Ishikawa (cell line): ENCODE measurements at regions not wholly inside any gene's neighbourhood (a gene's known extent, or its start where the extent isn't known, plus 50 kb on each side); places are given as distances from the start of the nearest gene placed in this dataset.

Source experiments
- CEBPB ChIP-seq: IDR thresholded peaks from 2 replicates; pipeline ENCODE4 v1.6.1; 2012
- CREB1 ChIP-seq: IDR thresholded peaks from 2 replicates; pipeline ENCODE4 v1.6.1; 2012; ENCODE audit warnings: low read depth
- EGR1 ChIP-seq: IDR thresholded peaks from 2 replicates; pipeline ENCODE4 v1.6.1; 2012
- EP300 ChIP-seq: IDR thresholded peaks from 2 replicates; pipeline ENCODE4 v1.6.1; 2012; ENCODE audit warnings: borderline replicate concordance
- FOXM1 ChIP-seq: IDR thresholded peaks from 2 replicates; pipeline ENCODE4 v1.6.1; 2012; ENCODE audit warnings: low read depth, borderline replicate concordance
- NFIC ChIP-seq: IDR thresholded peaks from 2 replicates; pipeline ENCODE4 v1.6.1; 2012
- RAD21 ChIP-seq: IDR thresholded peaks from 2 replicates; pipeline ENCODE4 v1.6.1; 2012; ENCODE audit warnings: low read depth
- TAF1 ChIP-seq: IDR thresholded peaks from 2 replicates; pipeline ENCODE4 v1.6.1; 2012; ENCODE audit warnings: low read depth, mild to moderate bottlenecking
- TCF12 ChIP-seq: IDR thresholded peaks from 2 replicates; pipeline ENCODE4 v1.6.1; 2012; ENCODE audit warnings: low read depth
- TEAD4 ChIP-seq: IDR thresholded peaks from 2 replicates; pipeline ENCODE4 v1.6.1; 2012
- YY1 ChIP-seq: IDR thresholded peaks from 2 replicates; pipeline ENCODE4 v1.6.1; 2012; ENCODE audit warnings: low read depth
- ZBTB7A ChIP-seq: IDR thresholded peaks from 2 replicates; pipeline ENCODE4 v1.6.1; 2012; ENCODE audit warnings: low read depth
- TF ChIP-seq, protein P1 (sequence below): IDR thresholded peaks from 2 replicates; pipeline ENCODE4 v1.6.1; 2012
- TF ChIP-seq, protein P2 (sequence below): IDR thresholded peaks from 2 replicates; pipeline ENCODE4 v1.6.1; 2012; ENCODE audit warnings: low read depth, mild to moderate bottlenecking
- TF ChIP-seq, protein P3 (sequence below): IDR thresholded peaks from 2 replicates; pipeline ENCODE4 v1.6.1; 2012

GRCh38 chr2:215567504-215567903 lies 131.6 kb upstream of the FN1 start:
- TF ChIP-seq ZBTB7A, result no peak
- TF ChIP-seq RAD21, result no peak
- TF ChIP-seq, protein P1, sequence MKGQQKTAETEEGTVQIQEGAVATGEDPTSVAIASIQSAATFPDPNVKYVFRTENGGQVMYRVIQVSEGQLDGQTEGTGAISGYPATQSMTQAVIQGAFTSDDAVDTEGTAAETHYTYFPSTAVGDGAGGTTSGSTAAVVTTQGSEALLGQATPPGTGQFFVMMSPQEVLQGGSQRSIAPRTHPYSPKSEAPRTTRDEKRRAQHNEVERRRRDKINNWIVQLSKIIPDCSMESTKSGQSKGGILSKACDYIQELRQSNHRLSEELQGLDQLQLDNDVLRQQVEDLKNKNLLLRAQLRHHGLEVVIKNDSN, result no peak
- no peak for TF ChIP-seq EGR1
- no peak for TF ChIP-seq YY1
- TF ChIP-seq EP300, result no peak
- no peak for TF ChIP-seq TCF12
- TF ChIP-seq TAF1, result no peak
- TF ChIP-seq, protein P2, sequence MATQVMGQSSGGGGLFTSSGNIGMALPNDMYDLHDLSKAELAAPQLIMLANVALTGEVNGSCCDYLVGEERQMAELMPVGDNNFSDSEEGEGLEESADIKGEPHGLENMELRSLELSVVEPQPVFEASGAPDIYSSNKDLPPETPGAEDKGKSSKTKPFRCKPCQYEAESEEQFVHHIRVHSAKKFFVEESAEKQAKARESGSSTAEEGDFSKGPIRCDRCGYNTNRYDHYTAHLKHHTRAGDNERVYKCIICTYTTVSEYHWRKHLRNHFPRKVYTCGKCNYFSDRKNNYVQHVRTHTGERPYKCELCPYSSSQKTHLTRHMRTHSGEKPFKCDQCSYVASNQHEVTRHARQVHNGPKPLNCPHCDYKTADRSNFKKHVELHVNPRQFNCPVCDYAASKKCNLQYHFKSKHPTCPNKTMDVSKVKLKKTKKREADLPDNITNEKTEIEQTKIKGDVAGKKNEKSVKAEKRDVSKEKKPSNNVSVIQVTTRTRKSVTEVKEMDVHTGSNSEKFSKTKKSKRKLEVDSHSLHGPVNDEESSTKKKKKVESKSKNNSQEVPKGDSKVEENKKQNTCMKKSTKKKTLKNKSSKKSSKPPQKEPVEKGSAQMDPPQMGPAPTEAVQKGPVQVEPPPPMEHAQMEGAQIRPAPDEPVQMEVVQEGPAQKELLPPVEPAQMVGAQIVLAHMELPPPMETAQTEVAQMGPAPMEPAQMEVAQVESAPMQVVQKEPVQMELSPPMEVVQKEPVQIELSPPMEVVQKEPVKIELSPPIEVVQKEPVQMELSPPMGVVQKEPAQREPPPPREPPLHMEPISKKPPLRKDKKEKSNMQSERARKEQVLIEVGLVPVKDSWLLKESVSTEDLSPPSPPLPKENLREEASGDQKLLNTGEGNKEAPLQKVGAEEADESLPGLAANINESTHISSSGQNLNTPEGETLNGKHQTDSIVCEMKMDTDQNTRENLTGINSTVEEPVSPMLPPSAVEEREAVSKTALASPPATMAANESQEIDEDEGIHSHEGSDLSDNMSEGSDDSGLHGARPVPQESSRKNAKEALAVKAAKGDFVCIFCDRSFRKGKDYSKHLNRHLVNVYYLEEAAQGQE, result no peak
- no peak for TF ChIP-seq FOXM1
- no peak for TF ChIP-seq NFIC

DNA sequence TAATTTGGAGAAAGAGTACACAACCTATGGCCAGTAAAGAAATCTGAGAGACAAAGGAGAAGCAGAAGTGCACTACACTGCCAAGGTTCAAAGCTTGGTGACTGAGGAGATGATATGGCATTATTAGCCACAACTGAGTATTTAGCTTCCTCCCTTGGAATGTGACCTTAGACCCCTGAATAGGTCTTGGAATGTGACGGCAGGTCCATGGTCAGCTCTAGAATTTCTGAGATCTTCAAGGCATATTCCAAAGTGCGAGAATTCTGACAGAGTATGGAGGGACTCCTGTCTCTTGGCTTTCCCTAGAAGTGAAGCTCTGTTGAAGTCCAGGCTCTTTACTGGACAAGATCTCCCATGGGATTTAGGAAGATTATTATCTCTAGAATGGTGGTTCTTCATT lies 130.0 kb upstream of the FN1 start:
- no peak for TF ChIP-seq NFIC
- no peak for TF ChIP-seq TCF12
- TF ChIP-seq RAD21, result no peak
- no peak for TF ChIP-seq EGR1
- TF ChIP-seq CREB1, result no peak
- TF ChIP-seq FOXM1, result no peak
- TF ChIP-seq YY1, result no peak
- TF ChIP-seq EP300, result no peak

- no peak for TF ChIP-seq RAD21
- no peak for TF ChIP-seq TEAD4
- no peak for TF ChIP-seq TAF1
- no peak for TF ChIP-seq ZBTB7A
- no peak for TF ChIP-seq FOXM1
- TF ChIP-seq, protein P2, result no peak
- TF ChIP-seq EP300, result no peak
- TF ChIP-seq YY1, result no peak
- no peak for TF ChIP-seq EGR1
- TF ChIP-seq, protein P3, sequence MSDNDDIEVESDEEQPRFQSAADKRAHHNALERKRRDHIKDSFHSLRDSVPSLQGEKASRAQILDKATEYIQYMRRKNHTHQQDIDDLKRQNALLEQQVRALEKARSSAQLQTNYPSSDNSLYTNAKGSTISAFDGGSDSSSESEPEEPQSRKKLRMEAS, result no peak
- TF ChIP-seq NFIC, result no peak
- TF ChIP-seq TCF12, result no peak
Measured at GRCh38 chr2:215557701-215558100, 121.8 kb upstream of the FN1 start.

GRCh38 chr2:215556979-215557378 lies 121.1 kb upstream of the FN1 start:
- TF ChIP-seq, protein P2, result no peak
- no peak for TF ChIP-seq RAD21
- TF ChIP-seq NFIC, result no peak
- no peak for TF ChIP-seq FOXM1
- no peak for TF ChIP-seq EGR1
- TF ChIP-seq CREB1, result no peak
- no peak for TF ChIP-seq CEBPB
- TF ChIP-seq TEAD4, result no peak
- no peak for TF ChIP-seq TCF12
- no peak for TF ChIP-seq YY1
- no peak for TF ChIP-seq TAF1
- TF ChIP-seq, protein P3, result no peak
- TF ChIP-seq EP300, result no peak
- TF ChIP-seq ZBTB7A, result no peak
- TF ChIP-seq, protein P1, result no peak
